ENCODE measurements at regions not wholly inside any gene's neighbourhood (a gene's known extent, or its start where the extent isn't known, plus 50 kb on each side); places are given as distances from the start of the nearest gene placed in this dataset.

GRCh38 chr5:103942587-103943186 lies 380.1 kb upstream of the NUDT12 start:
- peak; percentile 42 for TF ChIP-seq CTCF (IDR thresholded peaks at IDR 0.05; ENCODE audit: poor library complexity)
- TF ChIP-seq EZH2phosphoT487 (IDR thresholded peaks at IDR 0.05; ENCODE audit: low read depth, severe bottlenecking, unreplicated experiment), result no peak
- TF ChIP-seq EZH2 (IDR thresholded peaks at IDR 0.05; ENCODE audit: borderline replicate concordance), result no peak
